GM12874 (cell line): ENCODE measurements at regions not wholly inside any gene's neighbourhood (a gene's known extent, or its start where the extent isn't known, plus 50 kb on each side); places are given as distances from the start of the nearest gene placed in this dataset.

Source experiments
- CTCF ChIP-seq: IDR thresholded peaks from 2 replicates; pipeline ENCODE4 v1.5.1; 2011; ENCODE audit warnings: low read depth, mild to moderate bottlenecking, control low read depth, low read length, moderate library complexity; ENCODE audit not compliant: insufficient read depth

- TF ChIP-seq CTCF, result no peak
Measured at GRCh38 chr4:151939670-151940069, 178.9 kb upstream of the GATB start.

GRCh38 chr4:151935411-151935810 is 174.6 kb upstream of the GATB start:
- no peak for TF ChIP-seq CTCF

- TF ChIP-seq CTCF, result no peak
Measured at GRCh38 chr4:151934766-151935165, 174.0 kb upstream of the GATB start.

GRCh38 chr4:151933122-151933827 is 172.5 kb upstream of the GATB start:
- no peak for TF ChIP-seq CTCF

GRCh38 chr4:151931563-151931962 is 170.8 kb upstream of the GATB start:
- no peak for TF ChIP-seq CTCF

GRCh38 chr4:151930372-151930771 is 169.6 kb upstream of the GATB start:
- no peak for TF ChIP-seq CTCF

- no peak for TF ChIP-seq CTCF
Measured at GRCh38 chr4:151928112-151928511, 167.3 kb upstream of the GATB start.
